ENCODE measurements at regions not wholly inside any gene's neighbourhood (a gene's known extent, or its start where the extent isn't known, plus 50 kb on each side); places are given as distances from the start of the nearest gene placed in this dataset.

GRCh38 chr5:77948476-77948875 is 172.3 kb upstream of the TBCA start:
- no peak for DNase-seq (ENCODE audit: low spot score)

DNA sequence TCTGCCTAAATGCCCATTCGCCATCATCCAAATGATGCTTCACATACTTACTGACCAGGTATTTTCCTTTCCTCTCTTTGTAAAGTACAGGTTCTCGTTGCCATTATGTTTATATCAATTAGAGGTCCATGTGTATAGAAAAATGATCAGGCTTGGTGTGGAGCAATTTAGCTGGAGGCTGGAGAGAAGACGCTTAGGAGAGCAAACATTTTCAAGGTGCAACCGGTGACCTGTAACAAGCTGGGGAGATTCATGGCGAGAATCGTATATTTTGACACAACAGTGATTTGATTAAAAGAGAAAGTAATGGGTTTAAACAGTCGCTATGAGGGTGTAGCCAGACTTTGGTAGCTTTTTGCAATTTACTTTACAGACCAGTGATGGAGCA is 170.9 kb upstream of the TBCA start:
- no peak for DNase-seq (ENCODE audit: low spot score)

DNA sequence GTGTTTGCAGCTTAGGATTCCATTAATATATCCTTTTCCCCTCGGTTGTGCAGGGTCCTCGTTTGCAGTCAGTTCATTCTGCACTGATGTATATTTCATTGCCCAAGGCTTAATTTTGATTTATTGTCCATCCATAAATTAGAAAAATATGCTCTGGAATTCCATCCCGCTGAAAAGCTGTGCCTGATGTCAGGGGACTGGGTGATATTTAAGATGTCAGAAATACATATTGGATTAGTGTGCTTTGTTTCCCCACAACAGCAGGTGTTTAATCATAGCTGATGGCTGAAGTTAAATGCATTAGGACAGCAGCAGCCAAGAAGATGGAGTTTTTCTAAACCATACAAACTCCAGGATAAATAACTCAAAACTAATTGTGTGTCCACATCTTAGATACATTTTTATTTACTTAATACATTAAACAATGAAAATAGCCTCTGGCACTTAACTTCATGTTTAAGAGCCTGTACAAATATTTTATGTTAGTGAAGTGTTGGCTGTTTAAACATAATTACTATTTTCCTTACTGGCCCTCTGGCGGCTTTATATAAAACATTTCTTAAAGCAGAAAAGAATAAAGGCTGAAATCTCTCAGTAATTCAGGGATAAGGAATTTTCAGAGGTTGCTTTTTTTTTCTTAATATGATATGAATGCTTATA is 170.4 kb upstream of the TBCA start:
- DNase-seq (ENCODE audit: low spot score), result no peak

DNA sequence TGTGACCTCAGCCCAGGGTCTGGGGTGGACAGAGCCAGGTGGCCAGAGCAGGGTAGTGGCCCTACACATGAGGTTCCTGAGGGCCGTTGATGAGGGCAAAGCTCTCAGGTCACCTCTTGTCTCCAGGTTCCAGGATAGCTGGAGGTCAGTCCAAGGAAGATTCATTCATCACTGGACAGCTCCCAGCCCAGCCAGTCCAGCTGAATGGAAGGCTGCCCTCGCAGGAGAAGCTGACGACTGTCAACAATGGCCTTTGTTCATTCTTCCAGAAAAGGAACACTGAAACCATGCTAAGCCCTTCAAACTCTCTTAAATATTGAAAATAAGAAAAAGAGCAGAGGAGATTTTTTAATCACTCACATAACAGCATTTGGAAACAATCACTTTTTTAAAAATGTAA is 169.7 kb upstream of the TBCA start:
- DNase-seq (ENCODE audit: low spot score), result no peak

GRCh38 chr5:77944757-77945340 is 168.7 kb upstream of the TBCA start:
- no peak for DNase-seq (ENCODE audit: low spot score)

DNA sequence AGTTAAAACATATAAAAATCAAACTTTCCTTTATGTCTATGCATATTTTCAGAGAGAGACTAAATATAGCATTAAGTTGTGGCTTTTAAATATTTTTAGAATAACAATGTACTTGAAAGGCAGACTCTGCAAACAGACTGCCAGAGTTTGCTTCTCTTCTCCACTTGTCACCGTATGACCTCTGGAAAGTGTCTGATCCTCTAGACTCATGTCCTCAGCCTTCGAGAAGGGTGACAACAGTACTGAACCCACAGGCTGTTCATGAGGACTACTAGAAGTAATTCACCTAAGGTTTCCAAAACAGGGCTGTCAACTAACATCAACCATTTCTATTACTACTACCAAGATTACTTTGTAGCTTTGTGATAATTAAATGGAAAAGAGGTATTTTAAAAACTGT is 167.7 kb upstream of the TBCA start:
- no peak for DNase-seq (ENCODE audit: low spot score)

DNA sequence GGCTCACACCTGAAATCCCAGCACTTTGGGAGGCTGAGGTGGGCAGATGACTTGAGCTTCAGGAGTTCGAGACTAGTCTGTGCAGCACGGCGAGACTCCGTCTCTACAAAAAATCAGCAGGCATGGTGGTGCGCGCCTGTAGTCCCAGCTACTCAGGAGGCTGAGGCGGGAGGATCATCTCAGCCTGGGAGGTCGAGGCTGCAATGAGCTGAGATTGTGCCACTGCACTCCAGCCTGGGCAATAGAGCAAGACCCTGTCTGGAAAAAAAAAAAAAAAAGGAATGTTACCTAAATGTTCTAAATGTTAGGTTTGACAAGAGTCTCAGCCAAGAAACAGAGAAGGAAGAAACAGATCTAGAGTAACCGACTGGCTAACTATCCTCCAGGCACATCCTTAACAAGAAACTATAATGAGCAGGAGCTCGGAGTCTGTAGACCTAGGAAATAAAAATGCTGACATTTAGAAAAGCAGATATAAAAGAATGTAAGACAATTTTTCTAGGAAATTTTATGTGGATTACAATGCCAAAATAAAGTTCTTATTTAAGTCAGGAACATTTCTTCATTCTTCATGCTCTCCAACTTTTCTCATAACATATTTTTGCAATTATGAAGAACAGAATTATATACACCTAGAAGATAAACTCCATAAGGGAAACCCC is 166.6 kb upstream of the TBCA start:
- no peak for DNase-seq (ENCODE audit: low spot score)

- DNase-seq (ENCODE audit: low spot score), result no peak
Measured at GRCh38 chr5:77937015-77937908, 161.1 kb upstream of the TBCA start.

DNA sequence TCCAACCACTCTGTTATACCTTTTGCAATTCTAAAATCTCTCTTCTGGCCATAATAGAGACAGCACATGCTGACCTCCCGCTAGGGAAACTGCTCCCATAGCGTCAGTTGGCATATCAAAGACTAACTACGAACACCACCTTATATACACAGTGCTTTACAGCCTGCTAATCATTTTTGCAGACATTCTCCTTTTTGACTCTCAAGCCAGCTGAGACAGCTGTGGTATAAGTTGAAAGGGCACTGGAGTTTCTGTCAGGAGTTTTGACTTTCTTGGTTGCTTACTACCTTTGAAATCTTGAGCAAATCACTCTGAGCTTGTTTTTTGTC is 160.2 kb upstream of the TBCA start:
- DNase-seq (ENCODE audit: low spot score), result no peak

DNA sequence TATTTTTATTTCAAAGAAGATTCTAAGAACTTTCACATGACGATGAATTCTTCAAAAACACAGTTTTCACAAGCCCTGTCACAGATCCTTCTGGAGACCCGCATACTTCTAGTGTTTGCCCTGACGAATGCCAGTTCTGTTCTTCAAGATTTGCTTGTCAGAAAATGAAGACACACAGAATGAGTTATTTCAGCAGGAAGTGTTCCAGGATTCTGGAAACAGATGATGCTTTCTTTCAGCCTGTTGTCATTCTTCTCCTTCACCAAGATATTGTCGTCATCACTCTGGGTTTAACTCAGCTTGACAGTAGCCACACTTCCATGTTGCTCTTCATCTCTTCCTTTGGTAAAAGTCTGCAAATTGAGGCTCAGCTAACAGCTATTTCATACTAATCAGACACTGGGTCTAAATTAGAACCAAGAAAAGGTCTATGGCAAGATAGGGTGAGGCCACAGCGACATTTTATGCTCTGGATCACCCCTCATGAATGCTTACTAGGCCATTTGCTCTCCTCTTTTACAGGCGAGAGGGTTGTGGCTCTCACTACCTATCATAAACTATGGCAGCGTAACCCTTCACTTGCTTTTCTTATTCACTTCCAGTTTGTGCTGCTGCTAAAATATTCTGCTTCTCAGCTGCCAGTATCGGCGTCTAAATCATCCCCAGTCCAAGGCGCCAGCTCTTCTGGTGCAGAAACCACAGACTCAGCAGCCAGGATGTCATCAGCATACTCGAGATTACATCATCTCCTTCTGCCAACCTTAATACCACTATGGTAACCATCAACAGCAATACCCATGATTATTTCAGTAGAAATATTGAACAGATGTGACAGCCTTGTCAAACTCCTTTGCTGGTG is 159.6 kb upstream of the TBCA start:
- DNase-seq (ENCODE audit: low spot score), result no peak

DNA sequence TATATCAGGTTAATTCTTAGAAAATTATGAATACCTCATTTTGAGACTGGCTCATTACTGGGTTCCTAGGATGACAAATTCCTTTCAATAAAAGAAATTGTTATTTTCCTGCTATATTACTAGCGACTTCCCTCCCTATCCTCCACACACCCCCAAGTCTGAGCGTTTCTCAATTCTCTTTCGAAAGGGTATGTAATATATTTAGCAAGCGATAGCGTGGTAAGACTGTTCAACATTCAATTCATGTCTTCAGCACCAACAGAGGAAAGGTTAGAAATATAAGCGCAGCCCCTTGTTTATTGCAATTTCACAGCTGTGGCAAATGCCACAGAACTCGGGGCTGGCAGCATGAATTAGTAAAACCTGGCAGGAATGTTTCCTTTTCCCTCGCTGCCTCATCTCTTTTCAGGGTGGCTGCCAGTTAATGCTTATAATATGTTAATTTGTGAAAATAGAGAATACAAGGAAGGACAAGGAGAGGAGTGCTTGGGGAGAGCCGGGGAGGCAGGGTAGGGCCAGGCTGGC is 152.7 kb upstream of the TBCA start:
- DNase-seq (ENCODE audit: low spot score), result no peak

DNA sequence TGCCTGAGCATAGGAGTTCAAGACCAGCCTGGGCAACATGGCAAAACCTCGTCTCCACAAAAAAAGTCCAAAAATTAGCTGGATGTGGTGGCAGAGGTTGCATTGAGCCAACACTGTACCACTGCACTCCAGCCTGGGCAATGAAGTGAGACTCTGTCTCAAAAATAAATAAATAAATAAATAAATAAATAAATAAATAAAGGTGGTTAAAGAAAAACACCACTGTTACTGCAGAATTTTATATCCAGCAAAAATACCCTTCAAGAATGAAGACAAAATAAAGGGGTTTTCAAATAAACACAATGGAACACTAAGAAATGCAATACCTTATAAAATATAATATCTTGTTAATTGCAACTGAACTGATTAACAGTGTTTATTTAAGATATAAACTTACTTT is 150.2 kb upstream of the TBCA start:
- DNase-seq (ENCODE audit: low spot score), result no peak

GRCh38 chr5:77925503-77925902 is 149.4 kb upstream of the TBCA start:
- DNase-seq (ENCODE audit: low spot score), result no peak

GRCh38 chr5:77924081-77924480 is 147.9 kb upstream of the TBCA start:
- no peak for DNase-seq (ENCODE audit: low spot score)

- DNase-seq (ENCODE audit: low spot score), result no peak
Measured at GRCh38 chr5:77923666-77924065, 147.5 kb upstream of the TBCA start.

GRCh38 chr5:77921094-77921768 is 145.1 kb upstream of the TBCA start:
- no peak for DNase-seq (ENCODE audit: low spot score)

DNA sequence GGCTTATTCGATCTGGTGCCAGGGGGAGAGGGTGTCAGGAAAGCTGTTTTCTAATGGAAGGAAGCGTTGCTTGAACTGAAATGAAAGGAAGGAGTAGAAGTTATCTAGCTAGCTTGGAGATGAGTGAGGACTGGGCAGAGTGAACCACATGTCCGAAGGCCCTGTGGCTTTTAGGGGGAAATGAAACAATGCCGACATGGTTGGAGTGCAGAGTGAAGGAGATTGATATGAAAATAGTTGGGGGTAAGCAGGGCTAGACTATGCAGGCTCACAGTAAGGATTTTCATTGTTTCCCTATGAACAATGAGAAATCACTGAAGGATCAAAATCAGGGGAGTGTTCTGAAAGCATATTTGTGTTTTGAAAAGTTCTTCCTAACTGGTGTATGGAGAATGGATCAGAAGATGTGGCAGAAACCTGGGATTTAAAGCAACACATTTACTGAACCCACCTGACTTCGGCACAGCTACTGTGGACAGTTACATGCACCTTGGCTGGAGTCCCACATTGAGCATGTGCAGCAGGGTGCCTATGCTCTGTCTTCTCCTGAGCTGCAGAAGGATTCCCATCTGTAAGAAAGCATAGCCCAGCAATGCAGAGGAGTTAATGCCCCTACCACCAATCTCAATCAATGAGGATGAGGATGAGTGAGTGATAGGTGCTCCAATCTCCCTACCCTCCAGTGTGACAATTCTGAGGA is 144.4 kb upstream of the TBCA start:
- no peak for DNase-seq (ENCODE audit: low spot score)

- DNase-seq (ENCODE audit: low spot score), result no peak
Measured at GRCh38 chr5:77915346-77915745, 139.2 kb upstream of the TBCA start.

DNA sequence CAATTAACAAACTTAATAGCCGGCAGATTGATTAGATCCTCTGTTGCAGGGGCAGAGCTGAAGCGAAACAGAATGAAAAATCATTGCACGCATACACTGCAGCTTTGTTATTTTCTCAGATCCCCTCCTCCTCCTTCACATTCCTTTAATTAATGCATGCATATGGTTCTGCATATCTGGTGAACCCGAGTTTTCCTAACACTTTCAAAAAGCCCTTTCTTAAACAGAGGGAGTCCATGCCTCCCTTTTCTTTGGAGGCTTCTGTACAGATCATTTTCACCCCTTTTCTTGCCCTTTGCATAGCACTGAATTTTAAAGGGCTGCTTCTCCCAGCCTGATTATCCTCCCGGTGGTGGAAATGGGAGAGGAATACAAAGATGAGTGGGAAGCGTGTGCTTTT is 136.6 kb upstream of the TBCA start:
- no peak for DNase-seq (ENCODE audit: low spot score)

GRCh38 chr5:77910602-77911188 is 134.6 kb upstream of the TBCA start:
- no peak for DNase-seq (ENCODE audit: low spot score)
